SH-SY5Y (cell line): ENCODE measurements at regions not wholly inside any gene's neighbourhood (a gene's known extent, or its start where the extent isn't known, plus 50 kb on each side); places are given as distances from the start of the nearest gene placed in this dataset.
A peak's percentile ranks its signal among the peaks of the same experiment; 100 is the strongest.

Source experiments
- GATA2 ChIP-seq: IDR thresholded peaks from 2 replicates; pipeline ENCODE4 v1.6.1; 2011; ENCODE audit warnings: mild to moderate bottlenecking, low read depth, low read length
- GATA3 ChIP-seq: IDR thresholded peaks from 2 replicates; pipeline ENCODE4 v1.6.1; 2011; ENCODE audit warnings: low read depth, mild to moderate bottlenecking, low read length, moderate library complexity

- TF ChIP-seq GATA2 (peak; percentile 74), GATA3 (peak; percentile 46; the same call in 1 of the 2 replicates)
Measured at GRCh38 chr16:54489225-54490111, 202.9 kb upstream of the IRX3 start.
